ENCODE measurements at regions not wholly inside any gene's neighbourhood (a gene's known extent, or its start where the extent isn't known, plus 50 kb on each side); places are given as distances from the start of the nearest gene placed in this dataset.

GRCh38 chr22:22386602-22387385, 121.7 kb downstream of the ZNF280B start:
- TF ChIP-seq, protein P1, sequence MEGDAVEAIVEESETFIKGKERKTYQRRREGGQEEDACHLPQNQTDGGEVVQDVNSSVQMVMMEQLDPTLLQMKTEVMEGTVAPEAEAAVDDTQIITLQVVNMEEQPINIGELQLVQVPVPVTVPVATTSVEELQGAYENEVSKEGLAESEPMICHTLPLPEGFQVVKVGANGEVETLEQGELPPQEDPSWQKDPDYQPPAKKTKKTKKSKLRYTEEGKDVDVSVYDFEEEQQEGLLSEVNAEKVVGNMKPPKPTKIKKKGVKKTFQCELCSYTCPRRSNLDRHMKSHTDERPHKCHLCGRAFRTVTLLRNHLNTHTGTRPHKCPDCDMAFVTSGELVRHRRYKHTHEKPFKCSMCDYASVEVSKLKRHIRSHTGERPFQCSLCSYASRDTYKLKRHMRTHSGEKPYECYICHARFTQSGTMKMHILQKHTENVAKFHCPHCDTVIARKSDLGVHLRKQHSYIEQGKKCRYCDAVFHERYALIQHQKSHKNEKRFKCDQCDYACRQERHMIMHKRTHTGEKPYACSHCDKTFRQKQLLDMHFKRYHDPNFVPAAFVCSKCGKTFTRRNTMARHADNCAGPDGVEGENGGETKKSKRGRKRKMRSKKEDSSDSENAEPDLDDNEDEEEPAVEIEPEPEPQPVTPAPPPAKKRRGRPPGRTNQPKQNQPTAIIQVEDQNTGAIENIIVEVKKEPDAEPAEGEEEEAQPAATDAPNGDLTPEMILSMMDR (conservative IDR thresholded peaks at IDR 0.05 in 1 of 2, IDR thresholded peaks at IDR 0.05 in 1 of 2; ENCODE audit: low read depth in 1 of 2, low read length in 2 of 2), result no peak
- TF ChIP-seq EZH2 (IDR thresholded peaks at IDR 0.05; ENCODE audit: low read length, missing control alignments), result no peak

Measured in fibroblast of lung (primary cell).